HG02623 (cell line): ENCODE measurements at regions not wholly inside any gene's neighbourhood (a gene's known extent, or its start where the extent isn't known, plus 50 kb on each side); places are given as distances from the start of the nearest gene placed in this dataset.
"Not testable (repeated sequence)": the region's sequence is repeated elsewhere in the genome, so short reads cannot be mapped to it uniquely, and the experiment has no call there.

ENCODE experiments used
- ATAC-seq: cut with Tn5 transposase; IDR thresholded peaks from one replicate; pipeline ENCODE4 v1.9.1; 2021; ENCODE audit warnings: moderate library complexity; ENCODE audit not compliant: unreplicated experiment

DNA sequence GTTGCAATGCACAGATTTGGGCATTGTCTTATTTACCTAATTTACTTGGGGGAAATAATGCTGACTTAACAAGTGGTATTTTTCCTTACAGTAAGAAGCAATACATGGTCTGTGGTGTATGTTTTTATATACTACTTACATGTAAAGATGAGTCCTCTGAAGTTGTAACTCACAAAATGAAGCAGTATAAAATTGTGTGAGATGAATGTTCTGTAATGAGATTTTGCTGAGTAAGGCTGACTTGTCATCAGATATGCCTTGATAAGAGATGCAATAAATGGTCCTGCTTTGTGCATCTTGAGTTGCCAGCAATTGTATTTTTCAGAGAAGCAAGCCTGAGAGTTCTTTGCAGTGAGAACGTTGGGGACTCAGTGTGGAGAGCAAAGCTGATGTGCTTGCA lies 92.2 kb upstream of the GNAQ start:
- no peak for ATAC-seq

GRCh38 chr9:78122631-78123030 lies 91.0 kb upstream of the GNAQ start:
- ATAC-seq: no peak

DNA sequence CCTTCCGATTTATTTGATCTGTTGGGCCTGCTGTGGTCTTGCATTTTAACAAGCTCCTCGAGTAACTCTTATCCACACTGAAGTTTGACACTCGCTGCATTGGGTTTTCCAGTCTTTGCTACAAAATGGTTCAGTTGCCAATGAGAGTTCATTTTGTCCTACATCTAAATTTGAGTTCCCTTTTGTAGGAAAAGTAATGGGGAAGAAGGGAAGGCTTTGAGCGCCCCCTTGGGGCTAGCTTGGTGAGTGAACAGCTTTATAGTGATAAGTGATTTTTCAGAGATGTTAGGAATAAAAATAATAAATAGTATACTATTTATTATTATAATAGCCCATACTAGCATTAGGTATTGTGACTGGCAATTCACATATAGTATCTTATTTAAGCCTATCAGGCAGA lies 89.9 kb upstream of the GNAQ start:
- no peak for ATAC-seq

- ATAC-seq: peak; percentile 93
These were observed 87.3 kb upstream of the GNAQ start for GRCh38 chr9:78118742-78119473.

GRCh38 chr9:78115073-78115472 lies 83.5 kb upstream of the GNAQ start:
- ATAC-seq: no peak

GRCh38 chr9:78114581-78114980 lies 83.0 kb upstream of the GNAQ start:
- ATAC-seq: no peak

- ATAC-seq: no peak
These were observed 80.8 kb upstream of the GNAQ start for GRCh38 chr9:78112406-78112805.

DNA sequence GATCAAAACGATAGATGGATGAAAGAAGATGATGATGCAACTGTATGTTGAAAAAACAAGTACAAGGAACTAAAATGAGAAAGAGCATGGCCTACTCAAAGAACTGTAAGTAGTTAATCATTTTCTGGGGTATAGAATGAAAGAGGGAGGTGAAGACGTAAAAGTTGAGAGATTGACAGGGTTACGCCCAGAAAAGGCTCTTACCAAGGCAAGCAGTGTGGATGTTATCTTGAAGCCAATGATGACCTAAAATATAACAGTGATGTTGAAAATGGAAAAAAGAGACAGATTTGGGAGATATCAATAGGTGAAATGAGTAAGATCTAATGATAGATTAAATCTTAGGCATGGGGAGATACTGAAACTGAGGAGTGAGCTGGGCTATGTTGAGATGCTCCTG lies 80.4 kb upstream of the GNAQ start:
- no peak for ATAC-seq

- ATAC-seq: no peak
These were observed 77.5 kb upstream of the GNAQ start for GRCh38 chr9:78109075-78109474.

- not testable (repeated sequence) for ATAC-seq
These were observed 75.0 kb upstream of the GNAQ start for GRCh38 chr9:78106586-78106985.

GRCh38 chr9:78103971-78104433 lies 72.4 kb upstream of the GNAQ start:
- peak; percentile 75 for ATAC-seq

- ATAC-seq: no peak
These were observed 69.6 kb upstream of the GNAQ start for GRCh38 chr9:78101247-78101646.

GRCh38 chr9:78097541-78097940 lies 65.9 kb upstream of the GNAQ start:
- ATAC-seq: no peak

- no peak for ATAC-seq
These were observed 60.1 kb upstream of the GNAQ start for GRCh38 chr9:78091731-78092130.

DNA sequence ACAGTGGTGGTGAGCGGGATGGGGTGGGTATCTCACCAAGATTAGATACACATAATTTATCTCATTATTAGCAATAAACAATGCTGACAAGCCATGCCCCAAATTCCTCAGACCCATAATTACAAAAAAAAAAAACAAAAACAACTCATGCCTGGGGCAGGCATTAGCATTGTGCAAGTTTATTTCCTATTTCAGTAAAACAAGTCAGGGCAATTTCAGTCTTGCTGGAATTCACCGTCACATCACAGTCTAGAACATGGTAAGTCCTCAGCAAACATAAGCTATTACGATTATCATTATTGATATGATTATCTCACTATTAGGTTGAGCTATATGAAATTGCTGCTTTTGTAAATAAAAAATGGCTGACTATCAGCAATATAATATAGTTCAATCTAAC lies 57.5 kb upstream of the GNAQ start:
- no peak for ATAC-seq

GRCh38 chr9:78088190-78088589 lies 56.6 kb upstream of the GNAQ start:
- not testable (repeated sequence) for ATAC-seq
